GM21526 (cell line): ENCODE measurements at regions not wholly inside any gene's neighbourhood (a gene's known extent, or its start where the extent isn't known, plus 50 kb on each side); places are given as distances from the start of the nearest gene placed in this dataset.

Experiments used
- ATAC-seq: cut with Tn5 transposase; IDR thresholded peaks from one replicate; pipeline ENCODE4 v1.9.1; 2021; ENCODE audit warnings: moderate library complexity; ENCODE audit not compliant: unreplicated experiment, low FRiP score

DNA sequence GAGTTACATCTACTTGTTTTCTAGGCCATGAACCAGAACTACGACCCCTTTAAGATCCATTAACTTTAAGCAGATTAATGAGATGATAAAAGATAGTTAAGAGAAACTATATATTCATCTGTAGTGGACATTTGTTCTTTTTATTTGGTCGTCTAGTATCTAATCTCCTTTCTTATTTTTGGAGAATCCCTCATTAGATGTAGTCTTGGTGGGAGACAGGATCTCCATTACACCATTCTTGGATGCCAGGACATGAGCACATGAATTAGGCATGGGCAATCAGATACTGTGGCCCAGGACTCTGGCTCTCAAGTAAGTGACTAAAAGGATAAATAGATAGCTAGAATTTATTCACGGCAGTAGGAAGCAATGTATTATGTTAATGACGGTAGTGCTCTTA, 245.0 kb downstream of the ATP23 start:
- ATAC-seq, result no peak

DNA sequence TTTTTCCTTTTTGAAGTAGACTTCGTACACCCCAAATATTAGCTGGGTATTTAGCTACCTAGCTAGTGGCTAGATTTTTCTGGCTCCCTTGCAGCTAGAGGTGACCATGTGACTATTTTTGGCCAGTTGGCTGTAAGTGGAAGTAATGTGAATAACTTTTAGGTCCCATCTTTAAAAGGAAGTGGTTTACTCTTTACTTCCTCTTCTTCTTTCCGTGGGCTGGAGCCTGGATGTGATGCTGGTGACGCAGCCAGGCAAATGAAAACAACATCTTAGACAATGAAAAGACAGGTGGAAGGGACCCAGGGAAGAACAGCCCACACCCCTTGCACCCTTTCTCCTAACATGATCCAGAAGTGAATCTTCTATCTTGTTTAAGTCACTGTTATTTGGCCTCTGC, 245.5 kb downstream of the ATP23 start:
- ATAC-seq, result no peak

DNA sequence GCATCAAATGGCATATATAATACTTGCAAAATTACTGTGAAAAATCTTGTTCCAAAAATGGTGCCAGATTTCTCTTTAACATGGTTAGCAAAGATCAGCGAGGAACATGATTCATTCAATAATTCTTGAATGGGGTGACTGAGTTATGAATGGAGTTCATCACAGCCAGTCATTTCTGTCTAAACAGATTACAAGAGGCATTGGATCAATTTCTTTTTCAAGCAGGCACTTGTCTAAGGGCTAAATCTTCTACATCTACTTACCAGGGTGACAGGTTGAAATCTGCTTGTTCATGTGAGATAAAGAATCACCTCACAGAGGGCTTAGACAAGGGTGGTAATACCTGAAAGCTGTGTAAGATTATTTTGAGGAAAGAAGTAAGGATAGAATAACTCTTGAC, 247.7 kb downstream of the ATP23 start:
- no peak for ATAC-seq

DNA sequence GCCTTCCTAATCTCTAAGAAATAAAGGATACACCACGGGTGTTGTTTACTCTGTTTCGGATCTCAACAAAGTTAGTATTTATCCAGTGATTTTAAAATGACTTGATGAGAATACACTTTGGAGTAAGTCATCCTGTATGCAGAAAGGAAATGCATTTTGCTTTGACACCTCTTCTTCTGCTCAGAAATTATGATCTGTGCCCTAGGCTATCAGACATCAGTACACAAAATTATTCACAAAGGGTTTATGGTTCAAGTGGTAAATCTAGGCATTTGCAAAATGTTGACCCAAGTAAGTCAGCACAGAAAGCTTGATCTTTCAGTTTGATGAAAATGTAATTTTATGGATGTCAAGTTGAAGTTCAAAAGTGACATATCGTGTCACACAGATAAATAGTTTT, 248.5 kb downstream of the ATP23 start:
- no peak for ATAC-seq

DNA sequence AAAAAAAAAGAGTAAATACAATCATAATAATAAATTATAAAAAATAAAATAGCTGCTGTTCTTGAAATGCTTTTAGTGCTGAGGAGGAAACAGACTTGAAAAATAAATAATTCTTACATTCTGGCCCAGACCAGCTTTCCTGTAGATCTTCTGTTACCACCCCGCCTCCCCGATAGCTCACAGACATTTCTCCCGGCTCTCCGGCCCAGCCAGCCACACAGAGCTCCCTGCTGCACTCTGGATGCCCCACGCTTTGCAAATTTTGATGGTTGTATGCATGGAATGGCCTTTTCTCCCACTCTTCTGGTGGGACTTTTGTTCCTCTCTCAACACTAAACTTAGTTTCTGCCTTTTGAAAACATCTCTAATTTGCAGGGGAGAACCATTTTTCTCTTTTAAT, 249.3 kb downstream of the ATP23 start:
- ATAC-seq, result no peak

DNA sequence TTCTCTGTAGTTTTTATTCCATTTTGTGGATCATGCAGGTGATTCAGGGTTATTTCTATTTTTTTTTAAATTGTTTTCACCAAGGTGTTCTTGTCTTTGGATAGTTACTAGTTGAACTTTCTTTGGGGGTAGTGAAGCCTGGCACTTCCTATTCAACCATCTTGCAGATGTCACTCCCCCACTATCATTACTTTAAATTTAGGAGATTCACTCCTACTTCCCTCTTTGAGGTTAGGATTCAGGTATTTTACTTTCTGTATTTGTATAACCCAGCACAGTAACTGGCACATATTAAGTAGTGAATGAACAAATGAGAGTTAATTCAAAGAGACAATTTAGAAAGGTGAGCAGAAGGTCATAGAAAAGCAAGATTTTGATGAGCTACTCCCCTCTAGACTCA, 255.6 kb downstream of the ATP23 start:
- ATAC-seq, result no peak

DNA sequence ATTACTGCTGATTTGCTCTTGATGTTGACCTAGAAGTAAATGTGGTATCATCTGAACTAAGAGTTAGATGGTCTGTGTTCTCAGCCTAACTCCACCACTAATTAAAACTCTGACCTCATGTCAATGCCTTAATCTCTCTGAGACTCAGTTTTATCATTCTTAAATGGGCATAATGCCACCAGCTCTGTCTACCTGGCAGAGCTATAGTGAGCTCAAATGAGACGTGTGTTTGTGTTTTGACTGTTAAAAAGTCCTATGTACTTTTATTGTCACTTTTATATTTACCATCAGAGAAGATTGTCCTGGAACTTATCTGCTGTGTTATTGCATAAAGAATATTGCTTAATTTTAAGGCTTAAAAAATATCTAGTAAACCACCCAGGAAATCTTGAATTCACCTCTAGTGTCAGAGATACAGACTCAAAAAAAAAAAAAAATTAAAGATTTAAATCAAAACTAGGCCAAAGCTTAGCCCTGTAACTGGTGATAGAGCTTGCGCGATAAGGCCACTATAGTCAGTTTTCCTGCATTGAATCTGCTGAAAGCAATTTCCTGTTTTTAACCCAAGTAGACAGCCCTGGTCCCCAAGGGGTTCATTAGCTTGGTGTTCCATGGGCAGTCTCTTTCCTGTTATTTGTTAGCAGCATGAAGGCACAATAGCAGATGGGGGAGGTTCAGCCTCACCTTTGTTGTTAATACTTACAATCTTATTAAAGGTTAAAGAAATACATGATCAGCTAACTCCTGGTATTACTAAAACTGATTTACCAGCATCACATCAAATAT, 261.8 kb downstream of the ATP23 start:
- ATAC-seq, result no peak

DNA sequence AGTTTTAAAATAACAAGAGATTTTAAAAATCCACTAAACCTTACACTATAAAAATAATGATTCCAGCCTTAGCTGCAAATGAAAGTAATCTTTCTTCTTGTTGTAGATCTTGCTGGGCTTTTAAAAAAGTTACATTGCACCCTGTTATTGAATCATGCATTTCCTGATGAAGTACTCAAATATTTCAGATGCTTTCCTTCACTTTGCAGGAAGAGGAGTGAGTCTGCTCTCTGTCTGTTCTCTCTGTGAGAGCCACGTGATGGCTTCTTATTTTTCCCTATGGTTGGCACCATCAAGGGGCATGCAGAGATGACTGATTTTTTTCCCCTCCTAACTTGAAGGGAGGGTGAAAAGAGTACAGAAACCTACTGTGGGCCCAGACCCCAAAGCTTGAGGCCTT, 262.7 kb downstream of the ATP23 start:
- ATAC-seq, result no peak

DNA sequence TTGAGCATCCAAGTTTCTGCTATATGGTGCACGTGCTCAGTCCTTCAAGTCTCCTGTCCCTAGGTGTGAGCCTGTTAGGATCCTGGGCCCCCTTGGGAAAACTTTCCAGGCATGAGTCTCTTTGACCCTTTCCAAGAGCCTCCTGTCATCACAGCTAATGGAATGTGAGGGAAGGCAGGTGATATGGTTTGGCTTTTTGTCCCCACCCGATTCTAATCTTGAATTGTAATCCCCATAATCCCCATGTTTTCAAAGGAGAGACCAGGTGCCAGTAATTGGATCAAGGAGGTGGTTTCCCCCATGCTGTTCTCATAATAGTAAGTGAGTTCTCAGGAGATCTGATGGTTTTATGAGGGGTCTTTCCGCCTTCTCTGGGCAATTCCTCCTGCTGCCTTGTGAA, 265.5 kb downstream of the ATP23 start:
- ATAC-seq, result no peak

DNA sequence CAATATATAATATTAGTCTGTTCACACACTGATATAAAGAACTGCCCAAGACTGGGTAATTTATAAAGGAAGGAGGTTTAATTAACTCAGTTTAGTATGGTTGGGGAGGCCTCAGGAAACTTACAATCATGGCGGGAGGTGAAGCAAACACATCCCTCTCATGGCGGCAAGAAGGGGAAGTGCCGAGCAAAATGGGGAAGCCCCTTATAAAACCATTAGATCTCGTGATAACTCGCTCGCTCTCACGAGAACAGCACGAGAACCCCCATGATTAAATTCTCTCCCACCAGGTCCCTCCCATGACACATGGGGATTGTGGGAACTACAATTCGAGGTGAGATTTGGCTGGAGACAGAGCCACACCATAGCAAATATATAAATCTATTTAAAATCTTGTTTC, 269.8 kb downstream of the ATP23 start:
- no peak for ATAC-seq

DNA sequence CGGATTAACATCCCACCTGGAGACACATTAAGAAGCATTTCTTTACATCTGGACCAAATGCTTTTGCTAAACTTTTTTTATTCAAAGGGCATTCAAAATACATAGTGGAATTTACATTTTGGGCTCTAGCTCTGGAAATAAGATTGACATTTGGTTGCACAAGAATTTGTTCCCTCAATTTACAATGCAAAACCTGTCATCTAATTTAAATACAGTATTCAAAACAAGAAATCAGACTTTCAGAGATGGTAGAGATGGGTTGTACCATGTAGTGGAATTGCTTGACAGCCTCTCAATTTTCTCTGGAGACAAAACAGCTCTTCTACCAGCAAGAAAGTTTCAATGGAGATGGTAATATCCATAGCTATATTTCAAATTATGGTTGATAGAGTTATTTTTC, 275.8 kb downstream of the ATP23 start:
- ATAC-seq, result no peak

DNA sequence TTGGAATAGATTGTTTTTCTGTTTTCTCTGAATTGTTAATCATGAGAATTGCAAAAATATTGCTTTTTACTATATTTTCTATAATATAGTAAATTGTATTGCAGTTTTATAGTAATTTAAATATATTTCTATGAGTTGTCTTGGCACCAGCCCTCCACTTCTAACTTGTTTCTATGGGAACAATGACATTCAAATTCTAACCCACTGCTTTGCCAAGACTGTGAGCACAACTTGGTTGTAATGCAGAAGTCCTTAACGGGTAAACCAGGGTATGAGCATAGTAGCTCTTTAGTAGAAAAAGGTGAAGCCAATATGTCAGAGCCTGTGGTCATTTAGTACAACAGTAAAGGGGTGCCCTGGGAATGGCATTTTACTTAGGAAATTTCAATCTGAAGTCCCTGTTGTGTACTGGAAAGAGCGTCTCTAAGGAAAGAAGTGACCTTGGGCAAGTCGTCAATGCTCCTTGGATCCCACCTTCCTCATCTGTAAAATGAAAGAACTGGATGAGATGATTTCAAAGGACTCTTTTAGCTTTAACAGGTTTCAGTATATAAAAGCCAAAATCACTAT, 283.3 kb downstream of the ATP23 start:
- ATAC-seq, result no peak

DNA sequence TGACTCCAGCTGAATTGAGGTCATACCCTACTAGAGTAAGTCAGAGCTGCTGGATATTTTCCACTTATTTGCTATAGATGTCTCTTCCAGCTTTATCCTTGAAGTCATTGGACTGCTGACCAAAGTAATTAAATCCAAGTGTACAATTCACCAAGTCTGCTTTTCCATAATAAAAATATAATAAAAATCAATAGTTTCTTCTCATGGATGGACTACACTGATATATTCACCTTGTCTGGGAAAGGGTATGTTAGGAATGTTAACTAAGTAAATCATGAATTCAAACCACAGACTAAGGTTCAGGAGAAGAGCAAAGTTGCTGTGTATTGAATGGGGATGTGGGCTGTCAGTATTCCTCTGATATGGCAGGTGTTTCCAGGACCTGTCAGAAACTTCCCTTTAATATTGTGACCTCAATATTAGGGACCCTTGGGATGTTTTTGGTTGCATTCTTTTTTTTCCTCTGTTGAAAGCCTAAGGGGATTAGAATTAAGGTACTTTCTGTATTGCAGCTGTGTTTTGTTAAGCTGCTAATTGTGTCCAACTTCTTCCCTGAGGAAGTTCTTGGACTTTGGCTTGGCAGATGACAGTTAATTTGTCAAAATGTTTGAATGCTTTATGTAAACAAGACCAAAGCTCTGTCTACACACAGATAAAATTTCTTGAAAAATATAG, 284.0 kb downstream of the ATP23 start:
- ATAC-seq, result no peak

DNA sequence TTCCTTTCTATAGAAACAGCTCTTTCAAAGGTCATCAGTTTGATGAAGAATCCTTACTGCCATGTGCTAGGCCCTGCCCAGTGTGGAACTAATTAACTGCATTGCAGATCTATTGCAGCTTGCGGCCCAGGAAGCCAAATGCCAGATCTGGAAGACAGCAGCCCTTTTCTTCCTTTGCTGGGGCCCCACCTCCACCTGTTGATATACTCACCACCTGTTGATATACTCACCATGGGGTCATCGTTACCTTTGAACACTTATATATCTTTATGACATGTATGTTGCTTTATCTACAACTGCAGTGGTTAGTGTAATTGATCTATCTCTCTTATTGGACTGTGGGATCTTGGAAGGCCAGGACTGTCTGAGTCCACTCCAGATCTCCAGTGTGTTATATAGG, 292.5 kb downstream of the ATP23 start:
- no peak for ATAC-seq

DNA sequence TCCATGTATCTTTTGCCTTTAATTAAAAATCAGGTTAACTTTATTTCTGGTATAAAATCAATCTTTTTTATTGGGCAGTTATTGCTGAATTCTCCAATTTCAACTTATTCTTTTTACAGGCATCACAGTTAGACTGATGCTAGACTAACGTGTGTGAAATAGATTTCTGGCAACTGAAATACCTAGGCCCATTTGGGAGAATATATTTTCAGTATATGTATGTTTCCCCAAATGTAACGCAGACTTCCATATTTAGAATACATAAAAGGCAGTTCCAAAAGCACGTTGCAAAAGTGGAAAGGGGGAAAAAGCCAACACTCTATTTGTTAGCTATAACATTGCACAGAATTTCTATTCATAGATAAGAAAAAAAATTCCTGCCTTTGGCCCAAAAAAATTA, 297.0 kb downstream of the ATP23 start:
- no peak for ATAC-seq

DNA sequence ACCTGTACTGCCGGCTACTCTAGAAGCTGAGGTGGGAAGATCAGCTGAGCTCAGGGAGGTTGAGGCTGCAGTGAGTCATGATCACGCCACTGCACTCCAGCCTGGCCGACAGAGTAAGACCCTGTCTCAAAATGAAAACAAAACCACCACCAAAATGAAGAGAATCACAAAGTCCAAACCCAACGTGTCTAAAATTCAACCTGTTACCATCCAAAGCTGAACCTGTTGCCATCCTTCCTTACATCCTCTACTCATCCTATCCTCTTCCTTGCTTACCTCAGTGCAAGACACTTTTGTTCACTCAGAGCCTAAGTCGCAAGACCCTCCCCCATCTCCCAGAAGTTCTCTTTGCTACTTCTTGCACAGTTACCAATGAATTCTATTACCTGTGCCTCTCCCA, 299.7 kb downstream of the ATP23 start:
- no peak for ATAC-seq

DNA sequence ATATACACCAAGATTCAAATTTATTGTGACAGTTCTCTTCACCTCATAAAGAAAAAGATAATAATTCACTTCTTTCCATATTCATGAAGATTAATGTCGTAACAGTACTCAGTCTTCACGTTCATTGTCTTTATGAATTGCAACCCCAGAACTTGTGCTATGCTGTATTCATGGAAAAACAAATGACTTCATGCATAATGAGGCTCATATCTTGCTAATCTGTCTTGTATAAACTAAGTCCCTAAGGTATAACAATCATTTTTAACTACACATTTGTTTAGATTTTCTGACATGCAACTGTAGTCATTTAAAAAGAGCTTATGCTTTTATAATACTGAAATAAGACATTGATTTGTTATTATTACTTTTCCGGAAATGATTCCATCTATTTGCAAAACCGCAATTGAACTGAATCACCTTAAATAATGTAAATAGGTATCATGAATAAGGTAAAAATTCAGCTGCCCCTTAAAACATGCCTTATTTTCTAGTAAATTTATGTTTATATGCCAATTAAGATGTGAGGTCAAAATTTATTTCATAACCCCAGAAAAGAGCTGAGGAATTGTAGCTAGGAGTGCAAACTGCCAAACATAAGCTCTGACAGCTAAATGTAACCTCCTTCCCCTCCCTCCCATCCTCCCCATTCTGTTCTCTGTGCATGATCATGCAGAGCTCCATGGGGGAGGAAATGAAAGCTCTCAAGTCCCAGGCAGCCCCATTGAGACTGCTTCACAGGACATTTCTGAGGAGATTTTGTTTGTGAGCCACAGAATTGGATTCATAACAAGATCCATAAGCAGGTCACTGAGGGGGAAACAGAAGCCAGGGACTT, 301.6 kb downstream of the ATP23 start:
- ATAC-seq, result no peak

DNA sequence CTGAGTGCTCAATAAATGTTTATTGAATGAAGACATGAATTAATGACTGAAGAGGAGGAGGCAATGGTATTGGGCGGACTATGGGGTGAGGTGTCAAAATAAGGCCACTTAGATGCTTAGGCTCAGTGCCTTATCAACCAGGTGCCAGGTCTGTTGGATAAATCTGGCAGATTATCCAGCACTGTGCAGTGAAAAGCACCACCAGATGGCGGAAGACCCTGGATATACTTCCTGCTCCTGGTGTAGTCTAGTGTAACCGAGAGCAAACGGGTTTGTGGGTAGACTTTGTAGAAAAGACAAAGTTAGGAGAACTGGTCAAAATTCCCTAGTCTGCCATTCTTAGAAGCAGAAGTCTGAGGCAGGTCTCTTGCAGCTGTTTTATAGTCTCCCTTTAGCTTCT, 306.3 kb downstream of the ATP23 start:
- ATAC-seq, result no peak

DNA sequence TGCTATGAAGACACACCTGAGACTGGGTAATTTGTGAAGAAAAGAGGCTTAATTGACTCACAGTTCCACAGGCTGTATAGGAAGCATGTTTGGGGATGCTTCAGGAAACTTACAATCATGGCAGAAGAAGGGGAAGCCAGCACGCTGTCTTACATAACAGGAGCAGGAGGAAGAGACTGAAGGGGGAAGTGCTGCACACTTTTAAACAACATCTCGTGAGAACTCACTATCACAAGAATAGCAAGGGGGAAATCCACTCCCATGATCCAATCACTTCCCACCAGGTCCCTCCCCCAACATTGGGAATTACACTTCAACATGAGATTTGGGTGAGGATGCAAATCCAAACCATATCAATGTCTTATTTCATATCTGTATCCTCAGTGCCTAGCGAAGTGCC, 307.2 kb downstream of the ATP23 start:
- ATAC-seq, result no peak

DNA sequence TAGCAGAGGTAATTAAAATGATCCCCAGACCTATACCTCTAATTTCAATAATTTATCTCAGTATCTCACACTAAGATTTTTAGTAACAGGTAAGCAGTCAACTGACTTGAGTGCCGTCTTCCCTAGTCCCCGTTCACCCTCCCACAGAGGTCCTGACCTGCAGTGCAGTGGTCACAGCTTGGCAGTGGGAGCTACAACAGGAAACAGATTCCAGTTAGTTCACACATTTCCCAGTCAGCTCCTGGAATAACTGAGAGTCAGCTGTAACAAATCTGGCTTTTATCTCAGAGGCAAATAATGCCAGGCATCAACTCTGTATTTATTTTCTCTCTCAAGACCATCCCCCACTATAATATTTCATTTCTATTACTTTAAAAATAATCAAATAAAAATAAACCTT, 308.2 kb downstream of the ATP23 start:
- no peak for ATAC-seq

DNA sequence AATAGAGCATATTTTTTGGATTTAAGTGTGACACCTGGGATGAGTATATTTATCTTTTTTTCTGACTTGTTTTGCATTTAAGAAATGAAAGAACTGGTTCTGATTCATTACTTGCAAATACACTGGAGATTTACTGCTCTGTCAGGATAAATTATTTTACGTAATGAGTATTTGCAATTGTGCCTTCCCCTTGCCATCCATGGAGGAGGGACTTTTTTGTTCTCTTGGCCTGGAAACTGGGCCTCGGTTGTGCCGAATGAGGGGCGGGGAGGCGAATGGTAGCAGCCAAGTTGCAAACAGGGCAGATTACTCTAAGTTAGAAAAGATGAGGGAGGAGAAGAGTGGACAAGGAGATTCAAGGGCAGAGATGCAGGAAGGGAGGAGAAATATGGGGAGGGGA, 308.7 kb downstream of the ATP23 start:
- no peak for ATAC-seq
